ENCODE measurements at regions not wholly inside any gene's neighbourhood (a gene's known extent, or its start where the extent isn't known, plus 50 kb on each side); places are given as distances from the start of the nearest gene placed in this dataset.

- DNase-seq, result no peak
Observed at GRCh38 chr2:133816037-133816436, 247.8 kb upstream of the NCKAP5 start.

GRCh38 chr2:133817680-133818566, 249.7 kb upstream of the NCKAP5 start:
- DNase-seq, result no peak

DNA sequence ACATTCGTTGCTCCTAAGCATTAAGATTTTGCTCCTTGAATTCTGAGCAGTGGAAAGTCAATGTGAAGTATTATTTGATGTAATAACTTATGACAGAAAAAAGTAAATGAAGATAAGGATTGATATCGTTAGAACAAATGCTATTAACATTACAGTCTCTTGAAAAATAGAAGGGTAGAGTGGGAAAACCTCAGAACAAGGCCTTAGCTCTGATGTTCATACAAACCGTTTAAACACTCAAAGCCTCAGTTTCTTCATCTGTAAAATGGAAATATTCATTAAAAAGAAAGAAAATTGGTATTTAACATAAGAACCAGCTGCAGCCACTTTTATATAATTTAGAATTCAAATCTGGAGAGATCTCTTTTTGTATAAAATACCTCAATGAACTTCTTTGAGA, 250.4 kb upstream of the NCKAP5 start:
- DNase-seq, result no peak

- no peak for DNase-seq
Observed at GRCh38 chr2:133819906-133820305, 251.6 kb upstream of the NCKAP5 start.

DNA sequence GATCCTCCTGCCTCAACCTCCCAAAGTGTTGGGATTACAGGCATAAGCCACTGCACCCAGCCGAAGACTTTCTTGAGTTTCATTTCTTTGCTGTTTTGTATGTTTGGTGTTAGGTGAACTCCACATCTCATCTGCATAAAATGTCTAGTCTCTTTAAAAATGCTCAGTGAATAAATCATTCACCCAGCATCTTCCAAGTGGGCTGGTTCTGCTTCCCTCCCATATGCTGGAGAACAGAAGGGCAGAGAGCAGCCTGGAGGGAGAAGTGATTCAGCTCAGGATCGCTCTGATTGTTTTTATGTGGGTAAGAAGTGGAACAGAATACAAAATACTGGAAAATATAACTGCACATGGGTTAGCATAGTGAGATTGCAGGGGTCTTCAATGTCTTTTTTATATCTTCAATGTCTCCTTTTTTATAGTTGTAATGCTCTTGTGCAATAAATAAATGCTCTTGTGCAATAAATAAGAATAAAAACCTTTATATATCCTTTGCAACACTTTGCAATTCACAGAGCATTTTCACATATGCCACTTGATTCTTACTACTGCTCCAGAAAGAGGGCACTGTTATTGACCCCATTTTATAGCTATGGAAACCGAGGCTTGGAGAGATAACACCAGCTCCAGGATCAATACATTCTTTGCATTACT, 253.0 kb upstream of the NCKAP5 start:
- no peak for DNase-seq

DNA sequence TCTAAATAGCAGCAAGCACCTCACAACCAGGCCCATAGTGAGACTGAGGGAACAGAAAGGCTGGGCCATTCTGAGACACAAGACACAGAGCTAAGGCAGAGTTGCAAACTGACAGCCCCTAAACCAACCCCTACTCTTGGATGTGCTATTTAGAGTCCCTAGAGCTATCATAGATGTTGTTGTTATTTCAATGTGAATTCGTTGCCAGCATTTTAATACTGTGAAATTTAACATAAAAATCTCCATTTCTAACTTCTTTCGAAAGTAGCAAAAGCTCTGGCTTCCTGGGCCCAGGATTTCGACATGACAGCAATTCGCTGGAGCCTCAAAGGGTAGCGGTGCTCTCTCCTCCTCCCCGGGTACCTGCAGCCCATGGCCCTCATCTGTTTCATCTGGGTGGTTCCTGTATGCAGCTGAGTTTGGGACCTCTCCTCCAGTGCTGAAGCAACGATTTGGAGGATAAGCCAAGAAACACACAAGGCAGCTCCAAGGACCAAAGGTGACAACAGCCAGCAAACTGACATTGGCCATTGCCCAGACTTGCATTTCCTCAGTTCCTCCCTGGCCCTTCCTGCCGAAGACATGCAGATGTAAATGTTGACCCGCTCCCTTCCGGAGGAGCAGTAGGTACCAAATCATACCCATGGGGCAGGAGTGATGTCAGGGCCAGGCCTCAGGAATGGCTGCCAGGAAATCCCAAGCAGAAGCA, 254.4 kb upstream of the NCKAP5 start:
- no peak for DNase-seq

GRCh38 chr2:133823226-133823550, 254.9 kb upstream of the NCKAP5 start:
- no peak for DNase-seq

- DNase-seq, result no peak
Observed at GRCh38 chr2:133824869-133825268, 256.6 kb upstream of the NCKAP5 start.

GRCh38 chr2:133825778-133826177, 257.5 kb upstream of the NCKAP5 start:
- no peak for DNase-seq

DNA sequence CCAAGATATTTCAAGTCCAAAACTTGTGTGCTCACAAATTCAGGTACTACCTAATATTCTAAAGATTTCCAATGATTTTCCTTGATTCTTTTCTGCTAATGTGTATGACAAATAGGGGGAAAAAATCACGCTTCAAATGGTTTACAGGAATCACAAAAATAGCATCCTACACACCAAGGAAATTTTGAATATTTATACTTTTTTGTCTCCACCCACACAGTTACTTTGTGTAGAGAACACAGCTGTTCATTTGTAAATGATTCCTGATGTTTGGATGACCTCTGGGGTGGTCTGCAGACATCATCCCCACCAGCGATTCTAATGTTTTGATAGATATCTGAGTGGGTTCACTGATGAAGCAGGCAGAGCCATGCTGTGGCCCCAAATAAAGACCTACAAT, 260.6 kb upstream of the NCKAP5 start:
- DNase-seq, result no peak

GRCh38 chr2:133829450-133830020, 261.3 kb upstream of the NCKAP5 start:
- no peak for DNase-seq

DNA sequence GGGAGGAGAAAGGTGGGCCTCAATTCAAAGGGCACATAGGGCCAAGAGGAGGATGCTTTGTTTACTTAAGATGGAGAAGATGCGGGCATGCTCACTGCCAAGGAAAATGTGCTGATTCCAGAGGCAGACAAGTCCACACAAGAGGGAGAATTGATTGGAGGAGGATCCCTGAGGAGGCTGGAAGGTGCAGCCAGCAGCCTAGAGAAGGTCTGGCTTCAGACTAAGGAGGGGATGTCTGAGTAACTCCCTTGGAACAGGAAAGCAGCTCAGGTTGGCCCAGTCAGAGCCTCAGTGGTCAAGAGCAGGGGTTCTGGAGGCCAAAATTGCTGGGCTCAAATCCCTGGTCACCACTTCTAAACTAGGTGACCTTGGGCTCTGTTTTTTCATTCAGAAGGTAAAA, 265.5 kb upstream of the NCKAP5 start:
- no peak for DNase-seq

DNA sequence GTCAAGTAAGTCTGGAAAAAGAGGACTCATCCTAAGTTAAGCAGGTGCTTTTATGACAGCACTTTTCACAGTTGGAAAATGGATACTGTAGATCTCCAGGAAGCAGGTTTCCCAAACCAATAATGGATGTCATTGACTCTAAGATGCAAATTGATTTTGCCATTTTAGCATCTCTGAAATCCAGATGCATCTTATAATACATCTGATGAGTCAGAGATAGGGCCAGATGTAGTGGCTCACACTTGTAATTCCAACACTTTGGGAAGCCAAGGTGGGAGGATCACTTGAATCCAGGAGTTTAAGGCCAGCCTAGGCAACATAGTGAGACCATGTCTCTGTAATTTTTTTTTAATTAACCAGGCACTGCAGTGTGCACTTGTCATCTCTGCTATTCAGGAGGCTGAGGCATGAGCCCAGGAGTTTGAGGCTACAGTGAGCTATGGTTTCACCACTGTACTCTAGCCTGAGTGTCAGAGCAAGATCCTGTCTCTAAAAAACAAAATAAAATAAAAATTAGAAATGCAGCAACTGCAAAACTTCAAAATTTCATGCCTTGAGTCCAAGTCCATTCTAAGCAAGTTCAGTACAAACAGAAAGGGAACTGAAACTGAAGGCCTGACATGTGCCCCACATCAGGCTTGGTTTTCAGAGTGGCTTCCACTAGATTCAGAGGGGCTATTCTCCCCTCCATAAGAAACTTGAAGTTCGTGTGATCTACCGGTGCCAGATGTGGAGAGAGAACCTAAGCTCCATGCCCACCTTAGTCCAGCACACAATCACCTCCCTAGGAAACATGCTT, 267.8 kb upstream of the NCKAP5 start:
- DNase-seq, result no peak

DNA sequence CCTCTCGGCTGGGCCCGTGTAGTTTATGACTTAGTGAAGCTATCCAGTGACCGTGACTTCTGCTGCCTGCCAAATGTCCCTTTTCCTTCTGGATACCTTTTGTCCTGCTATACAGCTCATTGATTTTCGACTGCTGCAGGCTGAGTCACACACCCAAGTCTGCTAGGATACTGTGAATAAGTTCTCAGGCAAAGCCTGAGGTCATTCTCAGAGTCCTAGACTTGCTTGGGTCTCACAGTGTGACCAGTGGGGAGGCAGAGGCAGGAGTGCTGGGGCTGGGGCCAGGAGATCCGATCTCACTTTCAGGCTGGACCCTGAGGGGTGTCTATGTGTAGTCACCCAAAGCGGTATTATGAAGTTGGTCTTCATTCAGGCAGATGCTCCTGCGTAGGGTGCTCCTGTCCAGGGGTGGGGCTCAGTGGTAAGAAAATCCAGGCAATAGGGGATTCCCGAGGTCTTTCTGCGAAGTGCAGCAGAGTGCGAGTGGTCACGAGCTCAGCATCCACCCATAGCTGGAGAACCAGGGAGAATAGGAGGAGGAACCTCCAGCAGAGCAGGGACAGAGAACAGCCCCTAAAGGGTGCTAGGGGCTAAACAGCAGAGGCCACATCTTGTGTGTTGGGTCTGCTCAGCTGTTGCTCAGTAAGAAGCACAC, 268.6 kb upstream of the NCKAP5 start:
- no peak for DNase-seq

GRCh38 chr2:133837441-133838094, 269.3 kb upstream of the NCKAP5 start:
- DNase-seq, result no peak

GRCh38 chr2:133838642-133839365, 270.5 kb upstream of the NCKAP5 start:
- no peak for DNase-seq

- DNase-seq, result no peak
Observed at GRCh38 chr2:133839677-133840076, 271.4 kb upstream of the NCKAP5 start.

DNA sequence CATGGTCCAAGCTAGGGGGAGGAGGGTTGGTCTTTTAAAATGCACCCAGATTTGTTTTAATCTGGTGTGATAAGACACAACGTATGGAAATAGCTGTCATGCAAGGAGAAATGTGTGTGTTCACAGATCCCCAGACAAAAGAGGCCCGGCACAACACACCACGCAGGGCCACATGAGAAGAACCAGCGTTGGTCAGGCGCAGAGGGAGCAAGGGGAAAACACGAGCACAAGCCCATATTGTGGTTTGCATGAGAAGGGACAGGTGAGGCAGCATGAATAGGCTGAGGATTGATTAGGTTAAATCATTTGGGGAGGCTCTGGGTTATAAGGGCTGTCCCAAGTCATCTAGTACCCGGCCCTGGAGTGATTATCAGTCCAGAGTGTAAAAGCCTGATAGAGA, 272.5 kb upstream of the NCKAP5 start:
- no peak for DNase-seq

DNA sequence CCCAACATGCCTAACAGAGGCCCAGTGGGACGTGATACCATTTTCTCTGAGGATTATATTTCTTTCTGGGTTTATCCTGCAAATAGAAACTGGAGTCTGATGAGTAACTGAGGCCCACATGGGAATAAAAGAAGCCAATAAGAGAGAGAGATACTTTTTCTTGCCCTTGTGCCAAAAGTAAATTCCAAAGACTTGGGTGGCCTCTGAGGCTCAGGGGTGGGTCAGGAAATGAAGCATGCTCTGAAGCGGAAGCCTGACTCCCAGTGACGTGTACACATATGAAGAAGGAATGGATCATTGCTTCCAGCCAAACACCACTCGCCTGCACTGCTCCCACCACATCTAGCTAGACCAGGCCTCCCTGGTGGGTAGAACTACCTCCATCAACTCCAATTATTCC, 273.6 kb upstream of the NCKAP5 start:
- DNase-seq, result no peak

GRCh38 chr2:133842446-133842845, 274.2 kb upstream of the NCKAP5 start:
- DNase-seq, result no peak

DNA sequence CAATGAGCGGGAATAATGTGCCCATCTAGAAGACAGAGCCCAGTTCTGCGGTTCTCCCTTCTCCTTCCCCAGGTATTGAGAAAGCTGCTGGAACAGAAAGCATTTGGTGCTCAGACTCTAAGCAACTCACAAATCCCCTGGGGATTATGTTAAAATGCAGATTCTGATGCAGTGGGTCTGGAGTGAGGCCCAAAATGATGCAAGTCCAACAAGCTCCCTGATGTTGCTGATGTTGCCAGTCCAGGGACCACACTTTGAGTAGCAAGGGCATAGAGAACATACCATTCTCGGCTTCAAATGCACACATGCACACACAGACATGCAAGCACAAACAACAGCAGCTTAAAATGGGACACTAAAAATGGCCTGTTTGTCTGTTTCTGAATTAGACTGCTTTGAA, 274.8 kb upstream of the NCKAP5 start:
- DNase-seq, result no peak

Measured in activated CD4-positive, alpha-beta T cell treated with anti-CD3 and anti-CD28 coated beads, Interleukin-10, Interleukin-2, amounts not matched to agents 100 ng/mL and 50 ng/mL, durations not matched to agents 16 hours and 8 hours (primary cell).